Stimulated activated CD8-positive, alpha-beta memory T cell treated with anti-CD3 and anti-CD28 coated beads, Interleukin-15, amount 100 ng/mL, for 4 hours (primary cell): ENCODE measurements at regions not wholly inside any gene's neighbourhood (a gene's known extent, or its start where the extent isn't known, plus 50 kb on each side); places are given as distances from the start of the nearest gene placed in this dataset.
"Not testable (repeated sequence)": the region's sequence is repeated elsewhere in the genome, so short reads cannot be mapped to it uniquely, and the experiment has no call there.

Source experiments
- DNase-seq, 2 donors: peaks; one replicate each; pipeline ENCODE4 v3.0.0-alpha.2; 2020; ENCODE audit warnings: low read depth in 2 of 2

DNA sequence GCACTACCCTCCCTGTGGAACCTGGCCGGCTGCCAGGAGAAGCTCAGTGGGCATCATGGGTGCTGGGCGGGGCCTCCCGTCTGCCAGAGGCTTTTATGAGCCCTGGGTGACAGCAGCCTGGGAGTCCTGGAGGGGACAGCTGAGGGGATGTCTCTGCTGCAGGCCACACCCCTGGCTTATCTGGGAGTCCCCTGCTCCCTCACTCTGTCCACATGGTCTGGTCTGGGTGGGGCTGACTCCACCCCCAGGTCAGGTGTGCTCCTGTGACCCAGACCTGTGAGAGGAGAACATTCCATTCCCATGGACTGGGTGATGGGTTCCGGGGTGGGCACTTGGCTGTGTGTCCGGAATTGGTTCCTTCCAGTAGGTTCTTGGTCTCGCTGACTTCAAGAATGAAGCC, 369.3 kb upstream of the SFSWAP start:
- not testable (repeated sequence) for DNase-seq

DNA sequence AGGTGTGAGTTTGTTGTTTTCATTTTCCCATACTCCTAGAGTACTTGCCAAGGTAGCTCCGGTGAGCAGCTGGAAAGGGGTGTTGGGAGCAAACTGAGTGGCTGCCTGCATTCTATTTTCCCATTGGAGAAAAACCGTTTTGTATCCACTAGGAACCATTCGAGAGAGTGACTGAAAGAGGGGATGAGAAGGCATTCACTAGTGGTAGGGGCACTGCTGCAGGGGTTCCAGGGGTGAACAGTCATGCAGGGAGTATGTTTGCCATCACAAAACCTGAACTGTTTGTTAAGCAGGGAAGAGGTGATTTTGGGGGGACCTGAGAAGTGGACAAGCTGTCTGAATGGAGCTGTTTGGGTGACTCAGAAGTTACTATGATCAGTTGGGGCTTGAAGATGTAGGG, 367.5 kb upstream of the SFSWAP start:
- not testable (repeated sequence) for DNase-seq

- not testable (repeated sequence) for DNase-seq
Observed at GRCh38 chr12:131344715-131345520, 366.0 kb upstream of the SFSWAP start.

- no peak for DNase-seq
Observed at GRCh38 chr12:131345521-131346436, 365.1 kb upstream of the SFSWAP start.

- no peak for DNase-seq
Observed at GRCh38 chr12:131346555-131347344, 364.1 kb upstream of the SFSWAP start.

GRCh38 chr12:131347345-131347714, 363.6 kb upstream of the SFSWAP start:
- no peak for DNase-seq

DNA sequence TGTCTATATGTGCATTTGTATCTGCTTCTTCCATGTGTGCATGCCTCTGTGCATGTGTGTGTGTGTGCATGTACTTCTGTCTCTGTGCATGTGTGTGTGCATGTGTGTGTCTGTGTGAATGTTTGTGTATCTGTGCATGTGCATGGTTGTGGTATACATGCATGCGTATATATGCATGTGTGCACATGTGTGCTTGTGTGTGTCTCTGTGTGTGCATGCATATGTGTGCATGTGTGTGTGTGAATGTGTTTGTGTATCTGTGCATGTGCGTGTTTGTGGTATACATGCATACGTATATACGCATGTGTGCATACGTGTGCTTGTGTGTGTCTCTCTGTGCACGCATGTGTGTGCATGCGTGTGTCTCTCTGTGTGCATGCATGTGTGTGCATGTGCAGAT, 363.2 kb upstream of the SFSWAP start:
- no peak for DNase-seq

- no peak for DNase-seq
Observed at GRCh38 chr12:131348231-131348630, 362.7 kb upstream of the SFSWAP start.

- DNase-seq, result no peak
Observed at GRCh38 chr12:131348646-131349045, 362.2 kb upstream of the SFSWAP start.

- DNase-seq, result no peak
Observed at GRCh38 chr12:131349397-131350127, 361.3 kb upstream of the SFSWAP start.

DNA sequence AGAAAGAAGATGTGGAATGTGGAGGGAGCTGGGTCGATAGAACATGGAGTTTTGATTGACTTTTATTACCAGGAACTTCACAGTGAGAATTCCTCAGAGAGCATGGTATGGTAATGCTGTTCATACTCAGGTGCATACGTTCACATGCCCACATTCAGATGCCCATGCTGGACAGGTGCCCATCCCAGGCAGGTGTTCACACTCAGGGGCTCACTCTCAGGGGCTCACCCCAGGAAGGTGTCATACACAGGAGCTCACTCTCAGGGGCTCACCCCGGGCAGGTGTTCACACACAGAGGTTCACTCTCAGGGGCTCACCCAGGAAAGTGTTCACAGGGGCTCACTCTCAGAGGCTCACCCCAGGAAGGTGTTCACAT, 360.0 kb upstream of the SFSWAP start:
- DNase-seq, result no peak

DNA sequence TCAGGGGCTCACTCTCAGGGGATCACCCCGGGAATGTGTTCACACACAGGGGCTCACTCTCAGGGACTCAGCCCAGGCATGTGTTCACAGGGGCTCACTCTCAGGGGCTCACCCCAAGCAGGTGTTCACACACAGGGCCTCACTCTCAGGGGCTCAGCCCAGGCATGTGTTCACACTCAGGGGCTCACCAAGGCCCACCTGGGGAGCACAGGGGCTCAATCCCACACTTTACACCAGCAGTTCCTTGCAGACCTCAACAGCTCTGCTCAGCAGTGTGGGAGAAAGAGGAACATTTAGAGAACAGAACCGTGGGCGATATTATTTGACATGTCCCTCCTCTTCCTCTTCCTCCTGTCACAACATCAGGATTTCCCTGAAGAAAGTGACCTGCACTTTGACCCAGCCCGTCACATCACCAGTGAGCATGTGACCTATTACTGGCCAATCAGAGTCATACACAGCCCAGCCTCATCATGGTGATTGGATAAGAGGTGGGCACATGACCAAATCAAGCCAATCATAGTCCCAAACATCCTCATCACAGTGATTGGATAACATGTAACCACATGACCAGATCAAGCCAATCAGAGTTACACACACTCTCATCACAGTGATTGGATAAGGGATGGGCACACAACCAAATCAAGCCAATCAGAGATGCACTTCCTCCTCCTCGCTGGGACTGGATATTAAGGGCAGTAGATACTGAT, 359.4 kb upstream of the SFSWAP start:
- DNase-seq, result no peak

DNA sequence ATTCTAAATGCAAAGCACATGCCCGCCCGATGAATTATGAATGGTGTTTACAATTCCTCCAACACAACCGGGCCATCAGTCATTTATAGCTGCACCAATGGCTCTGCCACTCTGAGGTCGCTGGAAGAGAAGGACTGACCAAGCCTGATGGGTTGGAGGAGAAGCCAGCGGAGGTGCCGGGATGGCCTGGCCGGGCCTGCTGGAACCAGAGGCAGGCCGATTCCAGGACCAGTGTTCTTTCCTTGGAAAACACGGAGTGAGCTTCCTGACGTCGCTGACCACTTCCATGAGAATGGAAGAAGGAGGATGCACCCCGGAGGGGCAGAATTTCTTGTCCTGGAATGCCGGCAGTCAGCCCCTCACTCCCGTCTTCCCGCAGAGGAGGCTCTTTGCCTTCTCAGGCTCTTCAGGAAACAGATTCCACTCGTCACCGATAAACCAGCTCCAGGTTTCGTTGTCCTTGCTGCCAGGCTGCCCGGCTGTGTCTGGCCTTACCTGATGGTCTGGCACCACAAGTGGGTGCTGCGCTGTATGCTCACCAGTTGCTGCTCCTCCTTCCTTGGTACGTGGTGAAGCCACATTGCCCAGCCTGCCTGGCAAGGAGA, 358.5 kb upstream of the SFSWAP start:
- no peak for DNase-seq

- no peak for DNase-seq
Observed at GRCh38 chr12:131353376-131353775, 357.5 kb upstream of the SFSWAP start.

- no peak for DNase-seq
Observed at GRCh38 chr12:131353826-131354225, 357.1 kb upstream of the SFSWAP start.

- no peak for DNase-seq
Observed at GRCh38 chr12:131355361-131356245, 355.3 kb upstream of the SFSWAP start.

DNA sequence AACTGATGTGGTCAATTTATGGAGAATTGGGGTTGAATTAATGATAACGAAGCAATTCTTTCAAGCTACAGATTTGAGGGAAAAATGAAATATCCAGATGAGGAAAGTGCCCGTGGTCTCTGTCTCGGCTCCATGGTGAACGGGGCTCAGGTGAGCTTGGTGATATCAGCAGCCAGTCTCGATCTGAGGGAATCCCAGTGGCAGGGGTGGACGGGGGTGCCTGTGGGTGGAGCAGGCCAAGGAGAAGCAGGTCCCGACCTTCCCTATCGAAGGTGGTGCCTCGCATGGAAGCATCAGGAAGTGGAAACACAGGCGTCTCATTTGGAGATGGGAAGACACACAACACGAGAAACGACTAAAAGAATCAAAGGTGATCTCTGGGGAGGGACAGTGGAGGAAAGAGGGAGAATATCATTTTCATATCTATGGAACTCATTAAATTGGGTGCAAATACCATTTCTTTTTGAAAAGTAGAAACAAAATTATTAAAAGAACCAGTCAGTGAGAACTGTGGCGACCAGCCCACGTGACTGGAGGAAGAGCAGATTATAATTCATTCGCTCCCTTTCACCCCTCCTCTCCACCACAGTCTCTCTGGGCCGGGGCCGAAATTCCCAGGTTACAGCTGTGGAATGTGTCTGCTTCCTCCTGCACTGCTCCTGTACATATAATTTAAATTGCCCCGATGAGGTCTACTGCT, 354.3 kb upstream of the SFSWAP start:
- no peak for DNase-seq

DNA sequence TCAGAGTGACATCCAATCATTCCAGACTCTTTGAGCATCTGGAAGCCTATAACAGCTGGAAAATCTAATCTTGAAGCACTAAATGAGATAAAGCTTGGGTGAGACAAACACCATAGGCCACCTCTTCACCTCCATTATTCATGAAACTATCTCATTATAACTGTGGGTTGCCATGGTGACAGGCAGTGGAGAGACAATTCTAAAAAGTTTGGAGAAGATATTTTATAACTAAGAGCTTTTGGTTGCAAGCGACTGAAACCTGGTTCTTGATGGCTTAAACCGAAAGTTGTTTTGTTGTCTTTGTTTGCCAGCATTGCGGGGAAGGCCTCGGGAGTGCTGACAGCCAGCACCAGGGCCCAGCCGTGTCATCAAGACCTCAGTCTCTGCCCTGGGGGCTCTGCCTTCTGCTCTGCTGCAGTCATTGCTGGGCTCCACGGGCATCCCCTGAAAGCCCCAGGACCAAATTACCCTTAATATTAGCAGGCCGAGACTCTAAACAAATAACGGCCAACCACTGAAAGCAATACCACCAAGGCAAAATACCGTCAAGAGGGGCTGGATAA, 353.6 kb upstream of the SFSWAP start:
- DNase-seq, result no peak
